HCT116 (cell line): ENCODE measurements at regions not wholly inside any gene's neighbourhood (a gene's known extent, or its start where the extent isn't known, plus 50 kb on each side); places are given as distances from the start of the nearest gene placed in this dataset.

Experiments used
- ATAC-seq: fragments of 200-7000 bp; cut with Tn5 transposase; 2 replicates; pipeline ENCODE4 v1.9.1; 2020; ENCODE audit warnings: mild to moderate bottlenecking, moderate library complexity
- BruUV-seq: library from RNA; stranded (reverse); fragments of 400-500 nt; replicated peaks from 2 replicates; lab custom pipeline; 2021; lab: Mats Ljungman, UMichigan
- CTCF ChIA-PET: fragments of 300-600 bp; sonication (Branson Sonifier 250); formaldehyde crosslinking; loops from one replicate; lab custom pipeline; 2021; ENCODE audit warnings: antibody characterized with exemption; lab: Charles Lee
- POLR2A ChIA-PET: fragments of 300-600, 350-600 bp; sonication (Branson Sonifier 250); formaldehyde crosslinking; loops from one replicate; lab custom pipeline; 2021; ENCODE audit warnings: antibody characterized with exemption; lab: Charles Lee
- RAD21 ChIA-PET, 2 experiments: fragments of 300-600 bp; sonication (Branson Sonifier 250); formaldehyde crosslinking; loops; one replicate each; lab custom pipeline; 2023; ENCODE audit warnings: low total read pairs in 2 of 2; ENCODE audit not compliant: uncharacterized antibody in 2 of 2, unreplicated experiment in 2 of 2, low non-redundant PET in 1 of 2; lab: Charles Lee
- DNase-seq: peaks from one replicate; pipeline ENCODE4 v3.0.0-alpha.2; 2010; ENCODE audit warnings: low read depth, low spot score
- H2AFZ ChIP-seq: fragments of 200-600 bp; shearing (Covaris generic), sonication (generic); 2 replicates; pipeline ENCODE4 v1.6.1; 2017; ENCODE audit warnings: low read depth, mixed run types, mixed read lengths, antibody characterized with exemption, low read length; ENCODE audit not compliant: poor library complexity, severe bottlenecking
- H3K27ac ChIP-seq: 2 replicates; pipeline ENCODE4 v1.5.1; 2012; ENCODE audit warnings: low read depth, low read length
- H3K27me3 ChIP-seq: fragments of 200-600 bp; sonication (generic); 2 replicates; pipeline ENCODE4 v1.6.1; 2016; ENCODE audit warnings: mixed run types, low read length, mixed read lengths; ENCODE audit not compliant: insufficient read depth
- H3K36me3 ChIP-seq, 2 experiments: fragments of 200-500 bp in 1 of 2; fragments of 200-600 bp in 1 of 2; sonication (Bioruptor generic) in 1 of 2; sonication (generic) in 1 of 2; 2 replicates each; pipeline versions ENCODE4 v1.5.1 to v1.6.1; 2014 to 2016; ENCODE audit warnings: low read length in 2 of 2, inconsistent platforms in 1 of 2, mixed read lengths in 1 of 2, mixed run types in 1 of 2; ENCODE audit not compliant: insufficient read depth in 2 of 2, control insufficient read depth in 1 of 2
- H3K4me1 ChIP-seq, 2 experiments: fragments of 200-600 bp in 1 of 2; sonication (generic) in 1 of 2; 2 replicates each; pipeline versions ENCODE4 v1.5.1 to v1.6.1; 2012 to 2017; ENCODE audit warnings: low read length in 2 of 2, inconsistent platforms in 1 of 2, mild to moderate bottlenecking in 1 of 2, mixed read lengths in 1 of 2, mixed run types in 1 of 2, moderate library complexity in 1 of 2; ENCODE audit not compliant: insufficient read depth in 2 of 2, control insufficient read depth in 1 of 2
- H3K4me2 ChIP-seq: fragments of 200-600 bp; sonication (generic); 2 replicates; pipeline ENCODE4 v1.6.1; 2017; ENCODE audit warnings: mixed run types, low read length, mixed read lengths
- H3K4me3 ChIP-seq, 2 experiments: fragments of 200-600 bp in 1 of 2; sonication (generic) in 1 of 2; replicated peaks in 1 of 2; 2 replicates each; pipeline ENCODE4 v1.5.1; 2011 to 2016; ENCODE audit warnings: low read length in 2 of 2, control low read depth in 1 of 2, low read depth in 1 of 2, mild to moderate bottlenecking in 1 of 2, mixed read lengths in 1 of 2, mixed run types in 1 of 2
- H3K79me2 ChIP-seq: fragments of 200-600 bp; sonication (generic); 2 replicates; pipeline ENCODE4 v1.6.1; 2017; ENCODE audit warnings: mild to moderate bottlenecking, mixed run types, low read length, moderate library complexity, mixed read lengths; ENCODE audit not compliant: insufficient read depth
- H3K9ac ChIP-seq: fragments of 200-600 bp; sonication (generic); 2 replicates; pipeline ENCODE4 v1.6.1; 2016; ENCODE audit warnings: low read length, mixed read lengths
- H3K9me2 ChIP-seq: fragments of 200-600 bp; sonication (generic), shearing (Covaris generic); 2 replicates; pipeline ENCODE4 v1.6.1; 2017; ENCODE audit warnings: mixed run types, mild to moderate bottlenecking, moderate library complexity; ENCODE audit not compliant: insufficient read depth
- H3K9me3 ChIP-seq, 2 experiments: fragments of 200-500 bp in 1 of 2; fragments of 200-600 bp in 1 of 2; sonication (Bioruptor generic) in 1 of 2; sonication (generic) in 1 of 2; 2 replicates each; pipeline ENCODE4 v1.6.1; 2014 to 2017; ENCODE audit warnings: low read length in 2 of 2, mixed read lengths in 2 of 2, inconsistent platforms in 1 of 2, low read depth in 1 of 2, mild to moderate bottlenecking in 1 of 2, mixed run types in 1 of 2, moderate library complexity in 1 of 2; ENCODE audit not compliant: control insufficient read depth in 1 of 2, insufficient read depth in 1 of 2
- H4K20me1 ChIP-seq: fragments of 200-600 bp; sonication (generic), shearing (Covaris generic); 2 replicates; pipeline ENCODE4 v1.6.1; 2017; ENCODE audit warnings: mixed run types, mild to moderate bottlenecking, moderate library complexity; ENCODE audit not compliant: insufficient read depth
- CEBPB ChIP-seq: IDR thresholded peaks from 2 replicates; pipeline ENCODE4 v1.6.1; 2012; ENCODE audit warnings: low read depth
- EZH2phosphoT487 ChIP-seq: fragments of 200-600 bp; IDR thresholded peaks from 2 replicates; pipeline ENCODE4 v1.6.1; 2018; ENCODE audit warnings: antibody characterized with exemption, borderline replicate concordance
- JUND ChIP-seq: IDR thresholded peaks from 2 replicates; pipeline ENCODE4 v1.6.1; 2012
- POLR2AphosphoS5 ChIP-seq: IDR thresholded peaks from 2 replicates; pipeline ENCODE4 v1.6.1; 2011; ENCODE audit warnings: mild to moderate bottlenecking, low read depth, low read length, moderate library complexity
- SRF ChIP-seq: IDR thresholded peaks from 2 replicates; pipeline ENCODE4 v1.6.1; 2012; ENCODE audit warnings: low read depth
- ZNF274 ChIP-seq: fragments of 200-500 bp; sonication (Bioruptor generic); IDR thresholded peaks from 2 replicates; pipeline ENCODE4 v1.6.1; 2014; ENCODE audit warnings: mild to moderate bottlenecking, low read depth, low read length, inconsistent platforms
- intact Hi-C: fragments of 100-400 bp; cut with micrococcal nuclease; formaldehyde crosslinking; loops from 2 replicates; pipeline ENCODE4 v1.10.0; 2022
- TF ChIP-seq, protein P1 (sequence below): IDR thresholded peaks from 2 replicates; pipeline ENCODE4 v1.6.1; 2012
- TF ChIP-seq, protein P2 (sequence below): IDR thresholded peaks from 2 replicates; pipeline ENCODE4 v1.6.1; 2012; ENCODE audit warnings: low read depth

DNA sequence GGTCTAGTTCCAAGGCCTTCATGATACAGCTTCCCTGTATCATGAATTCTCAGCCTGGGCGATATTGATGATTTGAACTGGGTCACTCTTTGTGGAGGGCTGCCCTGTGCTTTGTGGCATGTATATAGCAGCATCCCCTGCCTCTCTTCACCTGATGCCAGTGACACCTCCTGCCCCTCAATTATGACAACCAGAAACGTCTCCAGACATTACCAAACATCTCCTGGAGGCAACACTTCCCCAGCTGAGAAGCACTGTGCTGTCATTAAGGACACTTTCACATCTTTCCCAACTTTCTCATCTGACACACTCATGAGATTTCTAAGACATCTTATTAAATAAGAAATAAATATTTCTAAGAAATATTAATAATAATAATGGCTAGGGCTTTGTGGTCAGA lies 315.3 kb downstream of the BCL11B start:
- H3K27ac ChIP-seq = no peak overlapping the region
- no peaks in the 10 kb centered on the region for H4K20me1 ChIP-seq
- H3K9me3 ChIP-seq = no peaks in the 10 kb centered on the region
- no peak overlapping the region for H3K4me3 ChIP-seq
- intact Hi-C loops = no loop called here
- RAD21 ChIA-PET = no interaction called here
- no peaks in the 10 kb centered on the region for H3K79me2 ChIP-seq
- peaks cover 0 to 23% of the 10 kb centered on the region in 2 experiments; a peak in 3 of 4 replicates for H3K4me1 ChIP-seq
- ATAC-seq (no peak), DNase-seq (no peak)
- POLR2A ChIA-PET = no interaction called here
- no peak overlapping the region for H3K4me2 ChIP-seq
- H3K27me3 ChIP-seq = peaks cover 14% of the 10 kb centered on the region; the same call in 1 of the 2 replicates
- H3K9ac ChIP-seq = no peak overlapping the region
- H2AFZ ChIP-seq = no peak overlapping the region
- TF ChIP-seq EZH2phosphoT487 (no peak), JUND (no peak), POLR2AphosphoS5 (no peak), SRF (no peak)
- no TSS peak for BruUV-seq
- H3K36me3 ChIP-seq = no peaks in the 10 kb centered on the region
- CTCF ChIA-PET = no interaction called here
- no peaks in the 10 kb centered on the region for H3K9me2 ChIP-seq

DNA sequence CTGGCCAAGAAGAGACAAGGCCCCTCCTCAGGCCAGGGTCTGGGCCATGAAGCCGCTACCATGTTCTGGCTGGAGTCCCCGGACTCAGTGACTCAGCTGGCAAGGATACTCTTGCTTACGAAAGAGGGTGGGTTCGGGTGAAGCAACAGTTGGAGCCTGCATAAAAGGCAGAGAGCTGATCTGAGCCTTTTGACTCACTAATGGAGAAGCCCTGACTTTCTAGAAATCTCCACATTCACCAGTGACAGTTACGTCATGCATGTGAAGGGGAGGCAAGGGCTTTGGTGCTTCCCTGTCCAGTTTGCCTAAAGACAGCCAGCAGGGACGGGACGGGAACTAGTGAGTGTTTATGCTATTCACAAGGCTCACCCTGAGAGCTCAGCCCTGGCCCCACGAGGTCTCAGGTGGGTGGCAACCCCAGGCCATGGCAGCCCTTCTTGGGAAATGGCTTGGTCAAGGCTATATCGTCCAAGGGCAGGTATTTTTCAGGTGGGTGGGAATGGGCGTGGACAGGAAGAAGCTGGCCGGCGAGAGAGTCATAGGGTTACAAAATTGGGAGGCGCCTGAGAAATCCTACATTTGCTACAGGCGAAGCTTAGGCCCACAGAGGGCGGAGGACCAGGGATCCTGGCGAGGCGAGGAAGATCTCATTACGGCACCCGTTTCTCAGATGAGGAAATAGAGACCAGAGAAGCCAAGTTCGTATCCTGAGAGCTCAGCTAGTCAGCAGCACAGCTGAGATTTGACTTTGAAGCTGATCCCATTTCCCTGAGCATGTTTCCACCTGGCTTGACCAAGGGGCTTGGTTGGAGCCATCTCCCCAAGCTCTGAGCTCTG lies 314.6 kb downstream of the BCL11B start:
- Histone ChIP-seq H3K4me2 (no peak overlapping the region), H3K9ac (no peak overlapping the region), H3K9me2 (no peaks in the 10 kb centered on the region), H3K27me3 (peaks cover 14% of the 10 kb centered on the region; the same call in 1 of the 2 replicates), H3K27ac (no peak overlapping the region), H3K79me2 (no peaks in the 10 kb centered on the region), H3K4me3 (no peak overlapping the region), H3K4me1 (peaks cover 0 to 19% of the 10 kb centered on the region in 2 experiments; a peak in 3 of 4 replicates), H3K9me3 (no peaks in the 10 kb centered on the region), H3K36me3 (no peaks in the 10 kb centered on the region), H4K20me1 (no peaks in the 10 kb centered on the region), H2AFZ (no peak overlapping the region)
- ATAC-seq = no peak
- TF ChIP-seq, protein P1, sequence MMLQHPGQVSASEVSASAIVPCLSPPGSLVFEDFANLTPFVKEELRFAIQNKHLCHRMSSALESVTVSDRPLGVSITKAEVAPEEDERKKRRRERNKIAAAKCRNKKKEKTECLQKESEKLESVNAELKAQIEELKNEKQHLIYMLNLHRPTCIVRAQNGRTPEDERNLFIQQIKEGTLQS = no peak
- TF ChIP-seq CEBPB (peak; percentile 50; the same call in 1 of the 2 replicates), ZNF274 (no peak)
- TF ChIP-seq, protein P2, sequence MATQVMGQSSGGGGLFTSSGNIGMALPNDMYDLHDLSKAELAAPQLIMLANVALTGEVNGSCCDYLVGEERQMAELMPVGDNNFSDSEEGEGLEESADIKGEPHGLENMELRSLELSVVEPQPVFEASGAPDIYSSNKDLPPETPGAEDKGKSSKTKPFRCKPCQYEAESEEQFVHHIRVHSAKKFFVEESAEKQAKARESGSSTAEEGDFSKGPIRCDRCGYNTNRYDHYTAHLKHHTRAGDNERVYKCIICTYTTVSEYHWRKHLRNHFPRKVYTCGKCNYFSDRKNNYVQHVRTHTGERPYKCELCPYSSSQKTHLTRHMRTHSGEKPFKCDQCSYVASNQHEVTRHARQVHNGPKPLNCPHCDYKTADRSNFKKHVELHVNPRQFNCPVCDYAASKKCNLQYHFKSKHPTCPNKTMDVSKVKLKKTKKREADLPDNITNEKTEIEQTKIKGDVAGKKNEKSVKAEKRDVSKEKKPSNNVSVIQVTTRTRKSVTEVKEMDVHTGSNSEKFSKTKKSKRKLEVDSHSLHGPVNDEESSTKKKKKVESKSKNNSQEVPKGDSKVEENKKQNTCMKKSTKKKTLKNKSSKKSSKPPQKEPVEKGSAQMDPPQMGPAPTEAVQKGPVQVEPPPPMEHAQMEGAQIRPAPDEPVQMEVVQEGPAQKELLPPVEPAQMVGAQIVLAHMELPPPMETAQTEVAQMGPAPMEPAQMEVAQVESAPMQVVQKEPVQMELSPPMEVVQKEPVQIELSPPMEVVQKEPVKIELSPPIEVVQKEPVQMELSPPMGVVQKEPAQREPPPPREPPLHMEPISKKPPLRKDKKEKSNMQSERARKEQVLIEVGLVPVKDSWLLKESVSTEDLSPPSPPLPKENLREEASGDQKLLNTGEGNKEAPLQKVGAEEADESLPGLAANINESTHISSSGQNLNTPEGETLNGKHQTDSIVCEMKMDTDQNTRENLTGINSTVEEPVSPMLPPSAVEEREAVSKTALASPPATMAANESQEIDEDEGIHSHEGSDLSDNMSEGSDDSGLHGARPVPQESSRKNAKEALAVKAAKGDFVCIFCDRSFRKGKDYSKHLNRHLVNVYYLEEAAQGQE = no peak
- BruUV-seq = no TSS peak
- RAD21 ChIA-PET = no interaction called here
- POLR2A ChIA-PET = no interaction called here
- no peak for DNase-seq
- CTCF ChIA-PET = no interaction called here
- intact Hi-C loops = no loop called here
